HG03521 (cell line): ENCODE measurements at regions not wholly inside any gene's neighbourhood (a gene's known extent, or its start where the extent isn't known, plus 50 kb on each side); places are given as distances from the start of the nearest gene placed in this dataset.

Experiments used
- ATAC-seq: cut with Tn5 transposase; IDR thresholded peaks from one replicate; pipeline ENCODE4 v1.9.1; 2021; ENCODE audit warnings: mild to moderate bottlenecking, moderate library complexity; ENCODE audit not compliant: unreplicated experiment

GRCh38 chr9:82295181-82295580, 306.6 kb downstream of the SPATA31D1 start:
- ATAC-seq = no peak

- no peak for ATAC-seq
Measured at GRCh38 chr9:82299870-82300269, 311.3 kb downstream of the SPATA31D1 start.

GRCh38 chr9:82302968-82303655, 314.5 kb downstream of the SPATA31D1 start:
- ATAC-seq = no peak

GRCh38 chr9:82308836-82309235, 320.3 kb downstream of the SPATA31D1 start:
- no peak for ATAC-seq

GRCh38 chr9:82313697-82314096, 325.1 kb downstream of the SPATA31D1 start:
- ATAC-seq = no peak

- ATAC-seq = no peak
Measured at GRCh38 chr9:82320566-82320965, 332.0 kb downstream of the SPATA31D1 start.

GRCh38 chr9:82325907-82326306, 337.3 kb downstream of the SPATA31D1 start:
- no peak for ATAC-seq

- no peak for ATAC-seq
Measured at GRCh38 chr9:82327641-82328040, 339.1 kb downstream of the SPATA31D1 start.

- ATAC-seq = no peak
Measured at GRCh38 chr9:82331079-82331478, 342.5 kb downstream of the SPATA31D1 start.

- no peak for ATAC-seq
Measured at GRCh38 chr9:82332018-82332773, 343.6 kb downstream of the SPATA31D1 start.

GRCh38 chr9:82332774-82333152, 344.2 kb downstream of the SPATA31D1 start:
- ATAC-seq = no peak

- ATAC-seq = no peak
Measured at GRCh38 chr9:82333671-82334070, 345.1 kb downstream of the SPATA31D1 start.

GRCh38 chr9:82334286-82334685, 345.7 kb downstream of the SPATA31D1 start:
- ATAC-seq = no peak

GRCh38 chr9:82337351-82337750, 348.8 kb downstream of the SPATA31D1 start:
- ATAC-seq = no peak

- ATAC-seq = no peak
Measured at GRCh38 chr9:82342046-82342445, 353.5 kb downstream of the SPATA31D1 start.

- no peak for ATAC-seq
Measured at GRCh38 chr9:82346040-82346439, 357.5 kb downstream of the SPATA31D1 start.

GRCh38 chr9:82353631-82354278, 365.2 kb downstream of the SPATA31D1 start:
- ATAC-seq = no peak

GRCh38 chr9:82354279-82354659, 365.7 kb downstream of the SPATA31D1 start:
- ATAC-seq = no peak

GRCh38 chr9:82356131-82356530, 367.6 kb downstream of the SPATA31D1 start:
- no peak for ATAC-seq

GRCh38 chr9:82356871-82357270, 368.3 kb downstream of the SPATA31D1 start:
- ATAC-seq = no peak

- ATAC-seq = no peak
Measured at GRCh38 chr9:82363198-82363597, 374.6 kb downstream of the SPATA31D1 start.

- ATAC-seq = no peak
Measured at GRCh38 chr9:82363682-82364081, 375.1 kb downstream of the SPATA31D1 start.
